IMR-90 (cell line): ENCODE measurements at regions not wholly inside any gene's neighbourhood (a gene's known extent, or its start where the extent isn't known, plus 50 kb on each side); places are given as distances from the start of the nearest gene placed in this dataset.

Experiments used
- ATAC-seq: fragments of 200-7000 bp; cut with Tn5 transposase; 2 replicates; pipeline ENCODE4 v1.9.1; 2020; ENCODE audit warnings: low read depth, mild to moderate bottlenecking, moderate library complexity
- BruUV-seq: library from RNA; stranded (reverse); fragments of 400-500 nt; replicated peaks from 2 replicates; lab custom pipeline; 2021; lab: Mats Ljungman, UMichigan
- CTCF ChIA-PET: fragments of 300-600 bp; formaldehyde crosslinking; extraction: SDS; loops from one replicate; lab custom pipeline; 2021; ENCODE audit warnings: antibody characterized with exemption; lab: Yijun Ruan, JAX
- POLR2A ChIA-PET: fragments of 300-600 bp; sonication (Branson Sonifier 250); formaldehyde crosslinking; loops from one replicate; lab custom pipeline; 2022; ENCODE audit warnings: antibody characterized with exemption; ENCODE audit not compliant: unreplicated experiment; lab: Charles Lee
- DNase-seq: peaks from one replicate; pipeline ENCODE4 v3.0.0; 2013
- H2AFZ ChIP-seq: replicated peaks from 2 replicates; pipeline ENCODE3; 2013; ENCODE audit warnings: low read length, mild to moderate bottlenecking; ENCODE audit not compliant: poor library complexity
- H2AK5ac ChIP-seq: 2 replicates; pipeline ENCODE4 v1.6.1; 2013; ENCODE audit warnings: low read depth, low read length, inconsistent platforms
- H2AK9ac ChIP-seq: replicated peaks from 2 replicates; pipeline ENCODE3; 2013; ENCODE audit warnings: mild to moderate bottlenecking, low read depth, low read length, moderate library complexity; ENCODE audit not compliant: poor library complexity
- H2BK120ac ChIP-seq: 2 replicates; pipeline ENCODE4 v1.6.1; 2013; ENCODE audit warnings: low read depth, low read length, inconsistent platforms
- H2BK15ac ChIP-seq: 3 replicates; pipeline ENCODE4 v1.6.1; 2013; ENCODE audit warnings: low read depth, low read length, inconsistent platforms
- H2BK20ac ChIP-seq: 2 replicates; pipeline ENCODE4 v1.6.1; 2013; ENCODE audit warnings: low read depth, mild to moderate bottlenecking, inconsistent platforms, low read length, moderate library complexity
- H2BK5ac ChIP-seq: 2 replicates; pipeline ENCODE4 v1.6.1; 2013; ENCODE audit warnings: mild to moderate bottlenecking, low read depth, low read length, inconsistent platforms; ENCODE audit not compliant: poor library complexity, severe bottlenecking
- H3K14ac ChIP-seq: replicated peaks from 2 replicates; pipeline ENCODE4 v1.6.1; 2013; ENCODE audit warnings: low read depth, low read length, inconsistent platforms
- H3K18ac ChIP-seq: 2 replicates; pipeline ENCODE4 v1.6.1; 2013; ENCODE audit warnings: low read depth, low read length, control low read depth
- H3K23ac ChIP-seq: 2 replicates; pipeline ENCODE4 v1.6.1; 2013; ENCODE audit warnings: low read depth, low read length, inconsistent platforms
- H3K27ac ChIP-seq: 2 replicates; pipeline ENCODE4 v1.5.1; 2013; ENCODE audit warnings: mild to moderate bottlenecking, control low read depth, low read length; ENCODE audit not compliant: insufficient read depth
- H3K27me3 ChIP-seq: 2 replicates; pipeline ENCODE4 v1.6.1; 2013; ENCODE audit warnings: low read length; ENCODE audit not compliant: control insufficient read depth, insufficient read depth
- H3K36me3 ChIP-seq: 2 replicates; pipeline ENCODE4 v1.6.1; 2013; ENCODE audit warnings: low read length, mixed read lengths; ENCODE audit not compliant: control insufficient read depth, insufficient read depth
- H3K4ac ChIP-seq: 2 replicates; pipeline ENCODE4 v1.6.1; 2013; ENCODE audit warnings: low read depth, low read length, inconsistent platforms
- H3K4me1 ChIP-seq: 2 replicates; pipeline ENCODE4 v1.6.1; 2013; ENCODE audit warnings: low read length, mixed read lengths; ENCODE audit not compliant: control insufficient read depth, insufficient read depth
- H3K4me2 ChIP-seq: 2 replicates; pipeline ENCODE4 v1.6.1; 2013; ENCODE audit warnings: low read depth, mild to moderate bottlenecking, control low read depth, low read length, moderate library complexity
- H3K4me3 ChIP-seq: 2 replicates; pipeline ENCODE4 v1.5.1; 2013; ENCODE audit warnings: low read depth, mild to moderate bottlenecking, control low read depth, low read length, moderate library complexity; ENCODE audit not compliant: insufficient read depth
- H3K56ac ChIP-seq: 2 replicates; pipeline ENCODE4 v1.6.1; 2013; ENCODE audit warnings: low read length, inconsistent platforms; ENCODE audit not compliant: insufficient read depth; ENCODE audit errors: extremely low read depth
- H3K79me1 ChIP-seq, 2 experiments: 2 replicates each; pipeline ENCODE4 v1.6.1; 2013; ENCODE audit warnings: low read length in 2 of 2, inconsistent platforms in 1 of 2, low read depth in 1 of 2
- H3K9ac ChIP-seq: 2 replicates; pipeline ENCODE4 v1.6.1; 2013; ENCODE audit warnings: low read depth, low read length, control low read depth
- H3K9me1 ChIP-seq: 2 replicates; pipeline ENCODE4 v1.6.1; 2013; ENCODE audit warnings: low read length, inconsistent platforms; ENCODE audit not compliant: insufficient read depth
- H3K9me3 ChIP-seq: 2 replicates; pipeline ENCODE4 v1.6.1; 2013; ENCODE audit warnings: low read length; ENCODE audit not compliant: control insufficient read depth, insufficient read depth
- H4K20me1 ChIP-seq: 2 replicates; pipeline ENCODE4 v1.6.1; 2013; ENCODE audit warnings: low read length, inconsistent platforms; ENCODE audit not compliant: insufficient read depth
- H4K5ac ChIP-seq: 2 replicates; pipeline ENCODE4 v1.6.1; 2013; ENCODE audit warnings: mild to moderate bottlenecking, low read depth, low read length, control low read depth
- H4K8ac ChIP-seq, 2 experiments: 2 replicates each; pipeline ENCODE4 v1.6.1; 2013; ENCODE audit warnings: low read depth in 2 of 2, low read length in 2 of 2, control low read depth in 1 of 2, inconsistent platforms in 1 of 2
- H4K91ac ChIP-seq: 2 replicates; pipeline ENCODE4 v1.6.1; 2013; ENCODE audit warnings: low read depth, low read length, inconsistent platforms; ENCODE audit not compliant: insufficient read depth
- BHLHE40 ChIP-seq: fragments of 150-350 bp; IDR thresholded peaks from 2 replicates; pipeline ENCODE4 v1.6.1; 2016; ENCODE audit warnings: mild to moderate bottlenecking, low read depth, low read length
- CEBPB ChIP-seq: IDR thresholded peaks from 2 replicates; pipeline ENCODE4 v1.6.1; 2012; ENCODE audit warnings: low read depth, low read length, improper control_type of control experiment
- CHD1 ChIP-seq: IDR thresholded peaks from 2 replicates; pipeline ENCODE4 v1.6.1; 2012; ENCODE audit warnings: low read depth, low read length, improper control_type of control experiment
- FOS ChIP-seq: fragments of 150-350 bp; IDR thresholded peaks from 2 replicates; pipeline ENCODE4 v1.6.1; 2016; ENCODE audit warnings: low read depth, low read length
- MAFK ChIP-seq: IDR thresholded peaks from 2 replicates; pipeline ENCODE4 v1.6.1; 2012; ENCODE audit warnings: low read depth, low read length, improper control_type of control experiment
- MAZ ChIP-seq: IDR thresholded peaks from 2 replicates; pipeline ENCODE4 v1.6.1; 2012; ENCODE audit warnings: low read depth, mild to moderate bottlenecking, low read length, improper control_type of control experiment, moderate library complexity, borderline replicate concordance
- MXI1 ChIP-seq: IDR thresholded peaks from 2 replicates; pipeline ENCODE4 v1.6.1; 2012; ENCODE audit warnings: low read depth, mild to moderate bottlenecking, low read length, moderate library complexity, borderline replicate concordance
- NFE2L2 ChIP-seq: fragments of 150-350 bp; IDR thresholded peaks from 2 replicates; pipeline ENCODE4 v1.6.1; 2016; ENCODE audit warnings: low read depth, mild to moderate bottlenecking, low read length
- RAD21 ChIP-seq: IDR thresholded peaks from 2 replicates; pipeline ENCODE4 v1.6.1; 2012; ENCODE audit warnings: low read length, improper control_type of control experiment
- RCOR1 ChIP-seq: IDR thresholded peaks from 2 replicates; pipeline ENCODE4 v1.6.1; 2012; ENCODE audit warnings: mild to moderate bottlenecking, low read length, improper control_type of control experiment; ENCODE audit not compliant: insufficient replicate concordance
- SMC3 ChIP-seq: fragments of 150-350 bp; IDR thresholded peaks from 2 replicates; pipeline ENCODE4 v1.6.1; 2016; ENCODE audit warnings: low read depth, mild to moderate bottlenecking, antibody characterized with exemption, low read length, moderate library complexity
- dilution Hi-C: fragments of 300-500 bp; cut with HindIII; formaldehyde crosslinking; loops from one replicate; pipeline ENCODE4 v1.14.3; 2018; ENCODE audit warnings: low sequenced_read_pairs; ENCODE audit not compliant: unreplicated experiment
- in situ Hi-C: fragments of 300-500 bp; cut with MboI; formaldehyde crosslinking; loops from 3 replicates; pipeline ENCODE4 v1.14.3; 2019; ENCODE audit warnings: low sequenced_read_pairs, inconsistent platforms, mixed read lengths
- intact Hi-C: fragments of 100-400 bp; cut with micrococcal nuclease; formaldehyde crosslinking; loops from 2 replicates; pipeline ENCODE4 v1.10.0; 2022
- TF ChIP-seq, protein P1 (sequence below): fragments of 150-350 bp; IDR thresholded peaks from 2 replicates; pipeline ENCODE4 v1.6.1; 2017; ENCODE audit warnings: mild to moderate bottlenecking, antibody characterized with exemption, low read length, low read depth
- TF ChIP-seq, protein P2 (sequence below): fragments of 150-350 bp; IDR thresholded peaks from 2 replicates; pipeline ENCODE4 v1.6.1; 2016; ENCODE audit warnings: low read depth, mild to moderate bottlenecking, low read length, moderate library complexity, borderline replicate concordance
- TF ChIP-seq, protein P3 (sequence below): conservative IDR thresholded peaks from 2 replicates; pipeline ENCODE4 v1.5.1; 2012; ENCODE audit warnings: mild to moderate bottlenecking, low read depth, low read length, improper control_type of control experiment

DNA sequence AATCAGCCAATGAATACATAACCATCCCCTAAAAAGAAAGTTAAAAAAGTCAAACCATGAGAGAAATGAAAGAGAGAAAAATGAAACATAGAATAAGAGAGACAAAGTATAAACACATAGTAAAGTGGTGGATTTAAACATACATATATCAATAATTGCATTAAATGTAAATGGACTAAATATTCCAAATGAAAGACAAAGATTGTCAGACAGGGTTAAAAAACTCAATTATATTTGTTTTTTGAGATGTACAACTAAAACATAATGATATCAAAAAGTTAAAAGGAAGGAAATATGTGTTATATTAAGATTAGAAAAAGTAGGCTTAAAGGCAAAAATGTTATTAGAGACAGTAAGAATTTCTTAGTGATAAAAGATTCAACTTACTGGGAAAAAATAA lies 83.8 kb upstream of the CELF4 start:
- in situ Hi-C loops (no loop called here), dilution Hi-C loops (no loop called here), intact Hi-C loops (no loop called here)
- H3K14ac ChIP-seq, result no peak overlapping the region
- no peak overlapping the region for H3K9ac ChIP-seq
- H3K4me2 ChIP-seq, result no peak overlapping the region
- no peaks in the 10 kb centered on the region for H3K79me1 ChIP-seq
- no peak overlapping the region for H2AK5ac ChIP-seq
- no peaks in the 10 kb centered on the region; the same call in 1 of the 2 replicates for H3K9me3 ChIP-seq
- no peak for DNase-seq
- no peak overlapping the region for H3K27ac ChIP-seq
- H4K20me1 ChIP-seq, result no peaks in the 10 kb centered on the region
- H2BK20ac ChIP-seq, result no peak overlapping the region
- CTCF ChIA-PET, result no interaction called here
- no peak overlapping the region for H2BK15ac ChIP-seq
- no peaks in the 10 kb centered on the region for H3K27me3 ChIP-seq
- no peak overlapping the region for H3K4me3 ChIP-seq
- no peak overlapping the region for H2BK5ac ChIP-seq
- H3K56ac ChIP-seq, result no peak overlapping the region
- H3K4ac ChIP-seq, result no peak overlapping the region
- no peak overlapping the region for H4K91ac ChIP-seq
- no peak overlapping the region for H2AFZ ChIP-seq
- ATAC-seq, result no peak
- TF ChIP-seq, protein P1, sequence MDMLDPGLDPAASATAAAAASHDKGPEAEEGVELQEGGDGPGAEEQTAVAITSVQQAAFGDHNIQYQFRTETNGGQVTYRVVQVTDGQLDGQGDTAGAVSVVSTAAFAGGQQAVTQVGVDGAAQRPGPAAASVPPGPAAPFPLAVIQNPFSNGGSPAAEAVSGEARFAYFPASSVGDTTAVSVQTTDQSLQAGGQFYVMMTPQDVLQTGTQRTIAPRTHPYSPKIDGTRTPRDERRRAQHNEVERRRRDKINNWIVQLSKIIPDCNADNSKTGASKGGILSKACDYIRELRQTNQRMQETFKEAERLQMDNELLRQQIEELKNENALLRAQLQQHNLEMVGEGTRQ, result no peak
- TF ChIP-seq, protein P2, sequence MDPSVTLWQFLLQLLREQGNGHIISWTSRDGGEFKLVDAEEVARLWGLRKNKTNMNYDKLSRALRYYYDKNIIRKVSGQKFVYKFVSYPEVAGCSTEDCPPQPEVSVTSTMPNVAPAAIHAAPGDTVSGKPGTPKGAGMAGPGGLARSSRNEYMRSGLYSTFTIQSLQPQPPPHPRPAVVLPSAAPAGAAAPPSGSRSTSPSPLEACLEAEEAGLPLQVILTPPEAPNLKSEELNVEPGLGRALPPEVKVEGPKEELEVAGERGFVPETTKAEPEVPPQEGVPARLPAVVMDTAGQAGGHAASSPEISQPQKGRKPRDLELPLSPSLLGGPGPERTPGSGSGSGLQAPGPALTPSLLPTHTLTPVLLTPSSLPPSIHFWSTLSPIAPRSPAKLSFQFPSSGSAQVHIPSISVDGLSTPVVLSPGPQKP, result no peak
- TF ChIP-seq MAFK (no peak), MAZ (no peak), SMC3 (no peak), CEBPB (no peak), NFE2L2 (no peak), FOS (no peak), CHD1 (no peak), RCOR1 (no peak), MXI1 (no peak), BHLHE40 (no peak), RAD21 (no peak)
- TF ChIP-seq, protein P3, sequence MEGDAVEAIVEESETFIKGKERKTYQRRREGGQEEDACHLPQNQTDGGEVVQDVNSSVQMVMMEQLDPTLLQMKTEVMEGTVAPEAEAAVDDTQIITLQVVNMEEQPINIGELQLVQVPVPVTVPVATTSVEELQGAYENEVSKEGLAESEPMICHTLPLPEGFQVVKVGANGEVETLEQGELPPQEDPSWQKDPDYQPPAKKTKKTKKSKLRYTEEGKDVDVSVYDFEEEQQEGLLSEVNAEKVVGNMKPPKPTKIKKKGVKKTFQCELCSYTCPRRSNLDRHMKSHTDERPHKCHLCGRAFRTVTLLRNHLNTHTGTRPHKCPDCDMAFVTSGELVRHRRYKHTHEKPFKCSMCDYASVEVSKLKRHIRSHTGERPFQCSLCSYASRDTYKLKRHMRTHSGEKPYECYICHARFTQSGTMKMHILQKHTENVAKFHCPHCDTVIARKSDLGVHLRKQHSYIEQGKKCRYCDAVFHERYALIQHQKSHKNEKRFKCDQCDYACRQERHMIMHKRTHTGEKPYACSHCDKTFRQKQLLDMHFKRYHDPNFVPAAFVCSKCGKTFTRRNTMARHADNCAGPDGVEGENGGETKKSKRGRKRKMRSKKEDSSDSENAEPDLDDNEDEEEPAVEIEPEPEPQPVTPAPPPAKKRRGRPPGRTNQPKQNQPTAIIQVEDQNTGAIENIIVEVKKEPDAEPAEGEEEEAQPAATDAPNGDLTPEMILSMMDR, result no peak
- H2AK9ac ChIP-seq, result no peak overlapping the region
- no peak overlapping the region for H3K23ac ChIP-seq
- H3K18ac ChIP-seq, result no peak overlapping the region
- no peak overlapping the region for H2BK120ac ChIP-seq
- H4K5ac ChIP-seq, result no peak overlapping the region
- H3K4me1 ChIP-seq, result no peaks in the 10 kb centered on the region
- POLR2A ChIA-PET, result no interaction called here
- BruUV-seq, result no TSS peak
- no peak overlapping the region for H4K8ac ChIP-seq
- H3K36me3 ChIP-seq, result no peaks in the 10 kb centered on the region
- no peaks in the 10 kb centered on the region for H3K9me1 ChIP-seq
